LNCAP (cell line): ENCODE measurements at regions not wholly inside any gene's neighbourhood (a gene's known extent, or its start where the extent isn't known, plus 50 kb on each side); places are given as distances from the start of the nearest gene placed in this dataset.
A peak's percentile ranks its signal among the peaks of the same experiment; 100 is the strongest.

Experiments
- CTCF ChIP-seq: fragments of 450-650 bp; IDR thresholded peaks from 2 replicates; pipeline ENCODE4 v1.5.1; 2017; ENCODE audit warnings: mild to moderate bottlenecking

GRCh38 chr3:25906132-25906906, 116.4 kb downstream of the OXSM start:
- no peak for TF ChIP-seq CTCF

GRCh38 chr3:25907081-25907480, 117.2 kb downstream of the OXSM start:
- no peak for TF ChIP-seq CTCF

GRCh38 chr3:25910105-25910504, 120.2 kb downstream of the OXSM start:
- no peak for TF ChIP-seq CTCF

- peak; percentile 51; the same call in 1 of the 2 replicates for TF ChIP-seq CTCF
These were observed 121.1 kb downstream of the OXSM start for GRCh38 chr3:25910997-25911396.

GRCh38 chr3:25911525-25912295, 121.8 kb downstream of the OXSM start:
- no peak for TF ChIP-seq CTCF

- no peak for TF ChIP-seq CTCF
These were observed 123.3 kb downstream of the OXSM start for GRCh38 chr3:25913179-25913578.

GRCh38 chr3:25915673-25916072, 125.8 kb downstream of the OXSM start:
- no peak for TF ChIP-seq CTCF
